KMS-11 (cell line): ENCODE measurements at regions not wholly inside any gene's neighbourhood (a gene's known extent, or its start where the extent isn't known, plus 50 kb on each side); places are given as distances from the start of the nearest gene placed in this dataset.
"Not testable (repeated sequence)": the region's sequence is repeated elsewhere in the genome, so short reads cannot be mapped to it uniquely, and the experiment has no call there.

ENCODE experiments used
- H2AFZ ChIP-seq: fragments of 200-600 bp; sonication (generic); 2 replicates; pipeline ENCODE4 v1.6.1; 2016; ENCODE audit warnings: antibody characterized with exemption, mixed run types, low read depth
- H3K27ac ChIP-seq: fragments of 200-600 bp; sonication (generic); 2 replicates; pipeline ENCODE4 v1.6.1; 2016; ENCODE audit warnings: mild to moderate bottlenecking, mixed run types
- H3K27me3 ChIP-seq: fragments of 200-600 bp; sonication (generic); 2 replicates; pipeline ENCODE4 v1.6.1; 2017; ENCODE audit warnings: mild to moderate bottlenecking, low read depth, mixed run types, moderate library complexity; ENCODE audit not compliant: insufficient read depth
- H3K36me3 ChIP-seq: fragments of 200-600 bp; sonication (generic); 2 replicates; pipeline ENCODE4 v1.6.1; 2017; ENCODE audit warnings: mild to moderate bottlenecking, mixed run types; ENCODE audit not compliant: insufficient read depth
- H3K4me1 ChIP-seq: fragments of 200-600 bp; sonication (generic); 2 replicates; pipeline ENCODE4 v1.6.1; 2016; ENCODE audit warnings: mild to moderate bottlenecking, low read depth, mixed run types; ENCODE audit not compliant: poor library complexity, severe bottlenecking
- H3K4me2 ChIP-seq: fragments of 200-600 bp; sonication (generic); 2 replicates; pipeline ENCODE4 v1.7.0; 2016; ENCODE audit warnings: mild to moderate bottlenecking, mixed run types
- H3K4me3 ChIP-seq: fragments of 200-600 bp; sonication (generic); IDR thresholded peaks from 2 replicates; pipeline ENCODE4 v1.6.1; 2017; ENCODE audit warnings: low read depth, low read length, mixed read lengths; ENCODE audit not compliant: insufficient read depth
- H3K79me2 ChIP-seq: fragments of 200-600 bp; sonication (generic); 2 replicates; pipeline ENCODE4 v1.6.1; 2016; ENCODE audit warnings: low read depth, mixed run types; ENCODE audit not compliant: insufficient read depth
- H3K9ac ChIP-seq: fragments of 200-600 bp; sonication (generic); 2 replicates; pipeline ENCODE4 v1.6.1; 2016; ENCODE audit warnings: mild to moderate bottlenecking, mixed run types
- H4K20me1 ChIP-seq: fragments of 200-600 bp; sonication (generic); 2 replicates; pipeline ENCODE4 v1.6.1; 2016; ENCODE audit warnings: mild to moderate bottlenecking, mixed run types; ENCODE audit not compliant: insufficient read depth
- TF ChIP-seq, protein P1 (sequence below): fragments of 200-600 bp; sonication (generic); conservative IDR thresholded peaks from 2 replicates; pipeline ENCODE4 v1.6.1; 2017; ENCODE audit warnings: low read depth, mild to moderate bottlenecking, antibody characterized with exemption, low read length, moderate library complexity, mixed read lengths

DNA sequence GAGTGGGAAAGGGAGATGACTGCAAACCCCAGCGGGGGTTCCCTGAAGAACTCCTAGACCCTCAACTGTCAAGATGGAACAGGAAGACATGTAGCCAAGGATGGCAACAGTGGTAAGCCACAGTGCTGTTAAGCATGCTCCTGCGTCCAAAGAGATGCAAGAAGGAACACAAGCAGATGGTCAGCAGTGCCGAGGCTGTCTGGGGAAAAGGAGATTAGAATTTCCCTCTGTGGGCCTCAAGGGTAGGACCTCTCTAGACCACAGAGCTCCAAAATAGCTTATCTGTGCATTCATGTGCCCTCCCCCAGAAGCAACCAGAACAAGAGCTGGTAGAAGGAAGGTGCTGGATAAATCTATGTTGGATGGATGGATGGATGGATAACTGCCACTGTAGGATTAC, 82.0 kb upstream of the CPEB2 start:
- Histone ChIP-seq H3K4me2 (no peak overlapping the region), H3K27ac (no peak overlapping the region), H3K4me3 (no peak overlapping the region), H3K79me2 (no peaks in the 10 kb centered on the region), H3K4me1 (peaks cover 25% of the 10 kb centered on the region), H3K9ac (no peak overlapping the region), H3K27me3 (no peaks in the 10 kb centered on the region), H4K20me1 (no peaks in the 10 kb centered on the region), H2AFZ (no peak overlapping the region), H3K36me3 (no peaks in the 10 kb centered on the region)
- TF ChIP-seq, protein P1, sequence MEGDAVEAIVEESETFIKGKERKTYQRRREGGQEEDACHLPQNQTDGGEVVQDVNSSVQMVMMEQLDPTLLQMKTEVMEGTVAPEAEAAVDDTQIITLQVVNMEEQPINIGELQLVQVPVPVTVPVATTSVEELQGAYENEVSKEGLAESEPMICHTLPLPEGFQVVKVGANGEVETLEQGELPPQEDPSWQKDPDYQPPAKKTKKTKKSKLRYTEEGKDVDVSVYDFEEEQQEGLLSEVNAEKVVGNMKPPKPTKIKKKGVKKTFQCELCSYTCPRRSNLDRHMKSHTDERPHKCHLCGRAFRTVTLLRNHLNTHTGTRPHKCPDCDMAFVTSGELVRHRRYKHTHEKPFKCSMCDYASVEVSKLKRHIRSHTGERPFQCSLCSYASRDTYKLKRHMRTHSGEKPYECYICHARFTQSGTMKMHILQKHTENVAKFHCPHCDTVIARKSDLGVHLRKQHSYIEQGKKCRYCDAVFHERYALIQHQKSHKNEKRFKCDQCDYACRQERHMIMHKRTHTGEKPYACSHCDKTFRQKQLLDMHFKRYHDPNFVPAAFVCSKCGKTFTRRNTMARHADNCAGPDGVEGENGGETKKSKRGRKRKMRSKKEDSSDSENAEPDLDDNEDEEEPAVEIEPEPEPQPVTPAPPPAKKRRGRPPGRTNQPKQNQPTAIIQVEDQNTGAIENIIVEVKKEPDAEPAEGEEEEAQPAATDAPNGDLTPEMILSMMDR: no peak

DNA sequence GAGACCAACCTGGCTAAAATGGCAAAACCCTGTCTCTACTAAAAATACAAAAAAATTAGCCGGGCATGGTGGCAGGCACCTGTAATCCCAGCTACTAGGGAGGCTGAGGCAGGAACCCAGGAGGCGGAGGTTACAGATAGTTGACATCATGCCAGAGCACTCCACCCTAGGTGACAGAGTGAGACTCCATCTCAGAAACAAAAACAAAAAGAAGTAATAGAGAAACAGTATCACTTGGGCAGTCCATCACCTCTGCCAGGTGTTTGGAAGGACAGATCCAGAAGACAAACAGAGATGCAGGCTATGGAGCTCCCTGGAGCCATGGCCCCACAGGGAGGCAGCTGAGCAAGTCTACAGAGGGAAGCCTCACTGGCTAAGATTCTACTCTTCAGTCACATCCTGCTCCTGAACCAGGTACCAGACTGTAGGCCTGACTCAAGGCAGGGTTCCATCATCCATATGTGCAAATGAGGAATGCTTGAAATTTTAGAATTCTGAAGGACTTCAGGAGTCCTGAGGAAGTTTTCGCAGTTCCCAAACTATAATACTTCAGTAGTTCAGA, 81.4 kb upstream of the CPEB2 start:
- no peak overlapping the region for H3K9ac ChIP-seq
- H3K4me1 ChIP-seq: peaks cover 25% of the 10 kb centered on the region
- H3K27ac ChIP-seq: no peak overlapping the region
- TF ChIP-seq, protein P1: no peak
- H3K79me2 ChIP-seq: no peaks in the 10 kb centered on the region
- no peaks in the 10 kb centered on the region for H4K20me1 ChIP-seq
- no peak overlapping the region for H3K4me3 ChIP-seq
- no peaks in the 10 kb centered on the region for H3K36me3 ChIP-seq
- H3K4me2 ChIP-seq: no peak overlapping the region
- no peaks in the 10 kb centered on the region for H3K27me3 ChIP-seq
- H2AFZ ChIP-seq: no peak overlapping the region

DNA sequence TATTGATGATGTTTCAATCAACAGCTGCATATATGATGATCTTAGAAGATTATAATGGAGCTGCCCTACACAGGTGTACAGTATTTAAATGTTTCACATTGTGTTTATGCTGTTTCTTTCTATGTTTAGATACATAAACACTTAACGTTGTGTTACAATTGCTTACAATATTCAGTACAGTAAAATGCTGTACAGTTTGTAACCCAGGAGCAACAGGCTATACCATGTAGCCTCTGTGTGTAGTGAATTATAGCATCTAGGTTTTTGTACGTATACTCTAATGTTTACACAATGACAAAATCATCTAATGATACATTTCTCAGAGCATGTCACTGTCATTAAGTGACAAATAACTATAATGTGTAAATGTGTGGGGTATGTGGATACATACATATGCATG, 80.5 kb upstream of the CPEB2 start:
- H3K4me3 ChIP-seq, H2AFZ ChIP-seq, H3K9ac ChIP-seq, H3K79me2 ChIP-seq, H4K20me1 ChIP-seq, H3K27me3 ChIP-seq, H3K27ac ChIP-seq, H3K36me3 ChIP-seq, H3K4me2 ChIP-seq: not testable (repeated sequence)
- peaks cover 16% of the 10 kb centered on the region for H3K4me1 ChIP-seq

DNA sequence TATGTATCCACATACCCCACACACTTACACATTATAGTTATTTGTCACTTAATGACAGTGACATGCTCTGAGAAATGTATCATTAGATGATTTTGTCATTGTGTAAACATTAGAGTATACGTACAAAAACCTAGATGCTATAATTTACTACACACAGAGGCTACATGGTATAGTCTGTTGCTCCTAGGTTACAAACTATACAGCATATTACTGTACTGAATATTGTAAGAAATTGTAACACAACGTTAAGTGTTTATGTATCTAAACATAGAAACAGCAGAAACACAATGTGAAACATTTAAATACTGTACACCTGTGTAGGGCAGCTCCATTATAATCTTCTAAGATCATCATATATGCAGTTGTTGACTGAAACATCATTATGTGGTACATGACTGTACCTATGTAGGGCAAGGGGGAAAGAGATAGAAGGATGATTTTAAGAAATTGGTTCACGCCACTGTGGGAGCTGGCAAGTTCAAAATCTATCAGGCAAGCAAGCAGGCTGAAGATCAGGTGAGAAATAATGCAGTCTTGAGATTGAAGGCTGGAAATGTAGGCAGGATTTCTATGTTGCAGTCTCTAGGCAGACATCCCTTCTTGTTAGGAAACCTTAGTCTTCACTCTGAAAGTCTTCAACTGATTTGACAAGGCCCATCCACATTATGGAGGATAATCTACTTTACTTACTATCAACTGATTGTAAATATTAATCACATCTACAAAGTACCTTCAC, 78.0 kb upstream of the CPEB2 start:
- H4K20me1 ChIP-seq: no peaks in the 10 kb centered on the region
- no peaks in the 10 kb centered on the region for H3K79me2 ChIP-seq
- H3K4me1 ChIP-seq: no peaks in the 10 kb centered on the region
- H3K4me2 ChIP-seq: no peak overlapping the region
- H3K9ac ChIP-seq: no peak overlapping the region
- no peak overlapping the region for H2AFZ ChIP-seq
- no peaks in the 10 kb centered on the region for H3K36me3 ChIP-seq
- no peaks in the 10 kb centered on the region for H3K27me3 ChIP-seq
- TF ChIP-seq, protein P1: no peak
- no peak overlapping the region for H3K27ac ChIP-seq
- no peak overlapping the region for H3K4me3 ChIP-seq

DNA sequence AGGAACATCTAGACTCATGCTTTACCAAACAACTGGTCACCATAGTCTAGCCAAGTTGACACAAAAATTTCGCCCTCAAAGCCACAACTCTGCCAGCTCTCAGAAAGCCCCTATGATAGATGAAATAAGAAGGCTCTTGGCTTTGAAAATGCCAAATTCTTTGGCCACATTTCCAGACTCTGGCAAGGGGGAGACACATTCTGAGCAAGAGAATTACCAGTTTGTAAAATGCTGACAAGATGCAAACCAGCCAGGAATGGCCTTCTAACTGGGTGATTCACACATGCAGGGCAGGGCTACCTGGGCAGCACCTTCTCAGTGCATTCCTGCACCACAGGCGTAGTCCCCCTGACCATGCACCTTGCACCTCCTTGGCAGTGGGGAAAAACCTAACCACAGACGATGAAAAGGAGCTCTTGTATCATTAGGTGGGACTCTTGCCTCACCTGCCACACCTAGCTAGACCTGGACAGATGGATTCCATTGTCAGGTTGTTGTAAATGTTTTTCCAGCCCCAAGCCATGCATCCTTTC, 77.4 kb upstream of the CPEB2 start:
- Histone ChIP-seq H3K79me2 (no peaks in the 10 kb centered on the region), H4K20me1 (no peaks in the 10 kb centered on the region), H3K9ac (no peak overlapping the region), H3K36me3 (no peaks in the 10 kb centered on the region), H2AFZ (no peak overlapping the region), H3K4me3 (no peak overlapping the region), H3K4me1 (no peaks in the 10 kb centered on the region), H3K4me2 (no peak overlapping the region), H3K27ac (no peak overlapping the region), H3K27me3 (no peaks in the 10 kb centered on the region)
- TF ChIP-seq, protein P1: no peak
